D721Med (cell line): ENCODE measurements at regions not wholly inside any gene's neighbourhood (a gene's known extent, or its start where the extent isn't known, plus 50 kb on each side); places are given as distances from the start of the nearest gene placed in this dataset.

Source experiments
- DNase-seq: peaks from one replicate; pipeline ENCODE4 v3.0.0; 2011; ENCODE audit warnings: low spot score; ENCODE audit not compliant: insufficient read length
- FAIRE-seq: peaks from 2 replicates; lab custom pipeline; 2011; peaks lifted over from hg19 to GRCh38; lab: Jason Lieb, UNC
- CTCF ChIP-seq: IDR thresholded peaks from 2 replicates; pipeline ENCODE4 v1.5.1; 2012; ENCODE audit warnings: mild to moderate bottlenecking, control low read depth; ENCODE audit not compliant: insufficient read depth; ENCODE audit errors: missing control alignments

GRCh38 chr2:64363140-64363539 lies 90.8 kb upstream of the LGALSL start:
- DNase-seq: no peak
- no peak for TF ChIP-seq CTCF
- FAIRE-seq: no peak

- no peak for DNase-seq
- no peak for FAIRE-seq
- TF ChIP-seq CTCF: no peak
Observed at GRCh38 chr2:64363848-64364247, 90.1 kb upstream of the LGALSL start.

- no peak for TF ChIP-seq CTCF
- FAIRE-seq (no peak), DNase-seq (no peak)
Observed at GRCh38 chr2:64367444-64368232, 86.3 kb upstream of the LGALSL start.

- no peak for FAIRE-seq
- TF ChIP-seq CTCF: no peak
- DNase-seq: no peak
Observed at GRCh38 chr2:64369706-64370105, 84.3 kb upstream of the LGALSL start.

GRCh38 chr2:64371727-64372126 lies 82.2 kb upstream of the LGALSL start:
- no peak for FAIRE-seq
- DNase-seq: no peak
- no peak for TF ChIP-seq CTCF

- DNase-seq: no peak
- FAIRE-seq: no peak
Observed at GRCh38 chr2:64374686-64375085, 79.3 kb upstream of the LGALSL start.

More at GRCh38 chr2:64374686-64375085, 79.3 kb upstream of the LGALSL start:
- no peak for TF ChIP-seq CTCF
